OCI-LY7 (cell line): ENCODE measurements at regions not wholly inside any gene's neighbourhood (a gene's known extent, or its start where the extent isn't known, plus 50 kb on each side); places are given as distances from the start of the nearest gene placed in this dataset.

Experiments used
- BruUV-seq: library from RNA; stranded (reverse); fragments of 400-500 nt; replicated peaks from 2 replicates; lab custom pipeline; 2021; lab: Mats Ljungman, UMichigan
- CTCF ChIA-PET: fragments of 300-600 bp; sonication (Branson Sonifier 250); formaldehyde crosslinking; loops from one replicate; lab custom pipeline; 2022; ENCODE audit warnings: antibody characterized with exemption; ENCODE audit not compliant: unreplicated experiment; lab: Charles Lee
- POLR2A ChIA-PET: fragments of 300-600 bp; sonication (Branson Sonifier 250); formaldehyde crosslinking; loops from one replicate; lab custom pipeline; 2022; ENCODE audit warnings: antibody characterized with exemption; lab: Charles Lee
- DNase-seq: peaks from one replicate; pipeline ENCODE4 v3.0.0-alpha.2; 2015; ENCODE audit warnings: low spot score
- H2AFZ ChIP-seq: fragments of 200-600 bp; sonication (generic), shearing (Covaris generic); 2 replicates; pipeline ENCODE4 v1.6.1; 2014; ENCODE audit warnings: mild to moderate bottlenecking, antibody characterized with exemption, low read length, moderate library complexity
- H3K27ac ChIP-seq: fragments of 200-600 bp; sonication (generic); 2 replicates; pipeline ENCODE4 v1.5.1; 2014; ENCODE audit warnings: mixed run types, low read depth, mild to moderate bottlenecking, moderate library complexity, low read length, inconsistent platforms; ENCODE audit not compliant: poor library complexity, severe bottlenecking
- H3K36me3 ChIP-seq: fragments of 200-600 bp; sonication (generic); 2 replicates; pipeline ENCODE4 v1.6.1; 2014; ENCODE audit warnings: mild to moderate bottlenecking, antibody characterized with exemption, low read length, moderate library complexity, mixed read lengths; ENCODE audit not compliant: insufficient read depth
- H3K4me1 ChIP-seq: fragments of 200-600 bp; sonication (generic); 2 replicates; pipeline ENCODE4 v1.5.1; 2014; ENCODE audit warnings: mild to moderate bottlenecking, low read length; ENCODE audit not compliant: insufficient read depth, poor library complexity, severe bottlenecking
- H3K4me2 ChIP-seq: fragments of 200-600 bp; sonication (generic); 2 replicates; pipeline ENCODE4 v1.6.1; 2014; ENCODE audit warnings: mild to moderate bottlenecking, low read length
- H3K4me3 ChIP-seq: fragments of 200-600 bp; sonication (generic); 2 replicates; pipeline ENCODE4 v1.5.1; 2014; ENCODE audit warnings: mild to moderate bottlenecking, low read depth, low read length; ENCODE audit not compliant: poor library complexity, severe bottlenecking
- H3K79me2 ChIP-seq: fragments of 200-600 bp; sonication (generic); 2 replicates; pipeline ENCODE4 v1.6.1; 2016; ENCODE audit warnings: low read depth, mild to moderate bottlenecking, low read length, moderate library complexity, mixed read lengths; ENCODE audit not compliant: insufficient read depth
- H3K9me2 ChIP-seq: fragments of 200-600 bp; sonication (generic); 2 replicates; pipeline ENCODE4 v1.6.1; 2016; ENCODE audit warnings: mild to moderate bottlenecking, low read length, mixed read lengths; ENCODE audit not compliant: insufficient read depth
- H3K9me3 ChIP-seq: fragments of 200-600 bp; sonication (generic); 2 replicates; pipeline ENCODE4 v1.6.1; 2014; ENCODE audit warnings: mild to moderate bottlenecking, mixed run types, low read length, mixed read lengths
- H4K20me1 ChIP-seq: fragments of 200-600 bp; sonication (generic); 2 replicates; pipeline ENCODE4 v1.6.1; 2014; ENCODE audit warnings: mild to moderate bottlenecking, antibody characterized with exemption, low read length, moderate library complexity, mixed read lengths; ENCODE audit not compliant: insufficient read depth
- CTCF ChIP-seq: fragments of 200-600 bp; sonication (generic); conservative IDR thresholded peaks from 2 replicates; pipeline ENCODE4 v1.5.1; 2014; ENCODE audit warnings: mild to moderate bottlenecking, antibody characterized with exemption, low read length, moderate library complexity, mixed read lengths
- EZH2phosphoT487 ChIP-seq: fragments of 200-600 bp; sonication (generic); IDR thresholded peaks from 2 replicates; pipeline ENCODE4 v1.6.1; 2018; ENCODE audit warnings: low read depth, borderline replicate concordance, mild to moderate bottlenecking, mixed run types, antibody characterized with exemption, low read length, moderate library complexity, mixed read lengths
- intact Hi-C: fragments of 100-400 bp; cut with micrococcal nuclease; formaldehyde crosslinking; loops from one replicate; pipeline ENCODE4 v1.10.0; 2022; ENCODE audit not compliant: unreplicated experiment

GRCh38 chr3:82521657-82522056 is 760.2 kb upstream of the GBE1 start:
- Histone ChIP-seq H3K27ac (no peak overlapping the region), H2AFZ (no peak overlapping the region), H3K9me3 (no peaks in the 10 kb centered on the region), H3K36me3 (no peaks in the 10 kb centered on the region), H3K9me2 (no peaks in the 10 kb centered on the region), H3K4me1 (no peaks in the 10 kb centered on the region), H3K4me2 (no peak overlapping the region), H4K20me1 (no peaks in the 10 kb centered on the region), H3K79me2 (no peaks in the 10 kb centered on the region), H3K4me3 (no peak overlapping the region)
- ChIA-PET CTCF (no interaction called here), POLR2A (no interaction called here)
- no TSS peak for BruUV-seq
- intact Hi-C loops = no loop called here
- DNase-seq = no peak
- TF ChIP-seq CTCF = no peak
- no peak for TF ChIP-seq EZH2phosphoT487

GRCh38 chr3:82520846-82521245 is 759.4 kb upstream of the GBE1 start:
- H3K36me3 ChIP-seq = no peaks in the 10 kb centered on the region
- DNase-seq = no peak
- TF ChIP-seq EZH2phosphoT487 (no peak), CTCF (no peak)
- BruUV-seq = no TSS peak
- no peaks in the 10 kb centered on the region for H3K4me1 ChIP-seq
- H2AFZ ChIP-seq = no peak overlapping the region
- no peaks in the 10 kb centered on the region for H3K9me2 ChIP-seq
- H3K4me3 ChIP-seq = no peak overlapping the region
- ChIA-PET POLR2A (no interaction called here), CTCF (no interaction called here)
- no peak overlapping the region for H3K4me2 ChIP-seq
- no peaks in the 10 kb centered on the region for H4K20me1 ChIP-seq
- H3K27ac ChIP-seq = no peak overlapping the region
- intact Hi-C loops = no loop called here
- no peaks in the 10 kb centered on the region for H3K79me2 ChIP-seq
- H3K9me3 ChIP-seq = no peaks in the 10 kb centered on the region

GRCh38 chr3:82509951-82510603 is 748.6 kb upstream of the GBE1 start:
- H3K27ac ChIP-seq = no peak overlapping the region
- no peaks in the 10 kb centered on the region for H4K20me1 ChIP-seq
- H3K9me2 ChIP-seq = no peaks in the 10 kb centered on the region
- H3K79me2 ChIP-seq = no peaks in the 10 kb centered on the region
- DNase-seq = no peak
- intact Hi-C loops = no loop called here
- BruUV-seq = no TSS peak
- H2AFZ ChIP-seq = no peak overlapping the region
- no peaks in the 10 kb centered on the region for H3K36me3 ChIP-seq
- ChIA-PET POLR2A (interaction anchor here (0.8 kb wide), 1 partner anchor 8 kb away, joined by 4 read pairs; no protein-coding TSS in a partner anchor), CTCF (no interaction called here)
- no peak overlapping the region for H3K4me3 ChIP-seq
- H3K4me2 ChIP-seq = no peak overlapping the region
- no peaks in the 10 kb centered on the region for H3K9me3 ChIP-seq
- TF ChIP-seq EZH2phosphoT487 (no peak), CTCF (no peak)
- H3K4me1 ChIP-seq = no peaks in the 10 kb centered on the region
